Epithelial cell of esophagus (primary cell): ENCODE measurements at regions not wholly inside any gene's neighbourhood (a gene's known extent, or its start where the extent isn't known, plus 50 kb on each side); places are given as distances from the start of the nearest gene placed in this dataset.

ENCODE experiments used
- DNase-seq: peaks from one replicate; pipeline ENCODE4 v3.0.0; 2010; ENCODE audit warnings: low read depth
- H3K4me3 ChIP-seq: 2 replicates; pipeline ENCODE4 v1.5.1; 2011; ENCODE audit warnings: mild to moderate bottlenecking, low read length, control low read depth
- CTCF ChIP-seq: IDR thresholded peaks from 2 replicates; pipeline ENCODE4 v1.5.1; 2011; ENCODE audit warnings: low read depth, mild to moderate bottlenecking, low read length, control low read depth, inconsistent platforms; ENCODE audit not compliant: insufficient read depth; ENCODE audit errors: missing control alignments

GRCh38 chr10:29850371-29850770 lies 209.0 kb downstream of the JCAD start:
- H3K4me3 ChIP-seq, result no peak overlapping the region
- no peak for DNase-seq
- TF ChIP-seq CTCF, result no peak

- no peak for TF ChIP-seq CTCF
- no peak overlapping the region for H3K4me3 ChIP-seq
These were observed 209.5 kb downstream of the JCAD start for GRCh38 chr10:29849886-29850285.

GRCh38 chr10:29849126-29849833 lies 210.1 kb downstream of the JCAD start:
- DNase-seq, result no peak
- no peak overlapping the region for H3K4me3 ChIP-seq
- TF ChIP-seq CTCF, result no peak

More at GRCh38 chr10:29849886-29850285, 209.5 kb downstream of the JCAD start:
- DNase-seq, result no peak

- no peak for DNase-seq
- no peak for TF ChIP-seq CTCF
- no peak overlapping the region for H3K4me3 ChIP-seq
These were observed 212.1 kb upstream of the SVIL start for GRCh38 chr10:29846881-29847280.

GRCh38 chr10:29845166-29845565 lies 210.4 kb upstream of the SVIL start:
- DNase-seq, result no peak
- no peak for TF ChIP-seq CTCF
- no peak overlapping the region for H3K4me3 ChIP-seq

- H3K4me3 ChIP-seq, result no peak overlapping the region
- no peak for DNase-seq
- TF ChIP-seq CTCF, result no peak
These were observed 208.4 kb upstream of the SVIL start for GRCh38 chr10:29843143-29843542.
